Neutrophil (primary cell): ENCODE measurements at regions not wholly inside any gene's neighbourhood (a gene's known extent, or its start where the extent isn't known, plus 50 kb on each side); places are given as distances from the start of the nearest gene placed in this dataset.
"Not testable (repeated sequence)": the region's sequence is repeated elsewhere in the genome, so short reads cannot be mapped to it uniquely, and the experiment has no call there.

Experiments used
- H3K27ac ChIP-seq: fragments of 200-600 bp; sonication (generic); 2 replicates; pipeline ENCODE4 v1.5.1; 2016; ENCODE audit warnings: mild to moderate bottlenecking, moderate library complexity
- H3K27me3 ChIP-seq: fragments of 200-600 bp; sonication (generic); 2 replicates; pipeline ENCODE4 v1.6.0; 2016; ENCODE audit warnings: mild to moderate bottlenecking
- H3K36me3 ChIP-seq: fragments of 200-600 bp; sonication (generic); 2 replicates; pipeline ENCODE4 v1.5.1; 2017
- H3K4me1 ChIP-seq, 2 experiments: fragments of 200-600 bp in 1 of 2; sonication (generic) in 1 of 2; 1 replicate in 1 of 2; 2 replicates in 1 of 2; pipeline versions ENCODE4 v1.5.1 to v1.6.1; 2013 to 2016; ENCODE audit warnings: low read depth in 1 of 2, low read length in 1 of 2, mild to moderate bottlenecking in 1 of 2, moderate library complexity in 1 of 2; ENCODE audit not compliant: control insufficient read depth in 1 of 2, insufficient read depth in 1 of 2
- H3K4me3 ChIP-seq, 2 experiments: fragments of 200-600 bp in 1 of 2; sonication (generic) in 1 of 2; 1 replicate in 1 of 2; 2 replicates in 1 of 2; pipeline ENCODE4 v1.5.1; 2013 to 2016; ENCODE audit warnings: low read depth in 1 of 2, low read length in 1 of 2, mild to moderate bottlenecking in 1 of 2, moderate library complexity in 1 of 2
- H3K9me3 ChIP-seq: fragments of 200-600 bp; sonication (generic); 2 replicates; pipeline ENCODE4 v1.5.1; 2016
- TF ChIP-seq, protein P1 (sequence below): fragments of 200-600 bp; sonication (generic); IDR thresholded peaks from 2 replicates; pipeline ENCODE4 v1.5.1; 2016; ENCODE audit warnings: antibody characterized with exemption

DNA sequence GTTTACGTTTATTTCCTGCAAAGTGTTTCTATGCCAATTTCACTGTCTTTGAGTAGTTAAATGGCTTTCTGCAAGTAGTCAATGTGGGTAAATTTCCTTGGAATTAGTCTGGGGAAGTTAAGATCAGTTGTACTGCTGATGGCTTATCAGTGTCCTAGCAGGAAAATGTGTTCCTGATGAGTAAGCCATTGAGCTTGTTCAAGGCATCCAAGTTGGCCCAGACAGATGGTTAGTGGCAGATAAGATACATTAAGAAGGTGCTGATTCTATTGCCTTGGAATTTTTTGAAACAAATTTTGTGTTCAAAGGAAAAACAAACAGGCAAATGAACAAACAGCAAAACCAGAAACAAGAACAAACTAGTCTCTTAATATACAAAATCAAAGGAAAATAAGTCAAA, 258.4 kb downstream of the MAP2K6 start:
- Histone ChIP-seq H3K4me1 (no peaks in the 10 kb centered on the region), H3K36me3 (no peaks in the 10 kb centered on the region), H3K27me3 (no peaks in the 10 kb centered on the region), H3K4me3 (no peak overlapping the region), H3K9me3 (no peaks in the 10 kb centered on the region), H3K27ac (no peak overlapping the region)
- TF ChIP-seq, protein P1, sequence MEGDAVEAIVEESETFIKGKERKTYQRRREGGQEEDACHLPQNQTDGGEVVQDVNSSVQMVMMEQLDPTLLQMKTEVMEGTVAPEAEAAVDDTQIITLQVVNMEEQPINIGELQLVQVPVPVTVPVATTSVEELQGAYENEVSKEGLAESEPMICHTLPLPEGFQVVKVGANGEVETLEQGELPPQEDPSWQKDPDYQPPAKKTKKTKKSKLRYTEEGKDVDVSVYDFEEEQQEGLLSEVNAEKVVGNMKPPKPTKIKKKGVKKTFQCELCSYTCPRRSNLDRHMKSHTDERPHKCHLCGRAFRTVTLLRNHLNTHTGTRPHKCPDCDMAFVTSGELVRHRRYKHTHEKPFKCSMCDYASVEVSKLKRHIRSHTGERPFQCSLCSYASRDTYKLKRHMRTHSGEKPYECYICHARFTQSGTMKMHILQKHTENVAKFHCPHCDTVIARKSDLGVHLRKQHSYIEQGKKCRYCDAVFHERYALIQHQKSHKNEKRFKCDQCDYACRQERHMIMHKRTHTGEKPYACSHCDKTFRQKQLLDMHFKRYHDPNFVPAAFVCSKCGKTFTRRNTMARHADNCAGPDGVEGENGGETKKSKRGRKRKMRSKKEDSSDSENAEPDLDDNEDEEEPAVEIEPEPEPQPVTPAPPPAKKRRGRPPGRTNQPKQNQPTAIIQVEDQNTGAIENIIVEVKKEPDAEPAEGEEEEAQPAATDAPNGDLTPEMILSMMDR = no peak

DNA sequence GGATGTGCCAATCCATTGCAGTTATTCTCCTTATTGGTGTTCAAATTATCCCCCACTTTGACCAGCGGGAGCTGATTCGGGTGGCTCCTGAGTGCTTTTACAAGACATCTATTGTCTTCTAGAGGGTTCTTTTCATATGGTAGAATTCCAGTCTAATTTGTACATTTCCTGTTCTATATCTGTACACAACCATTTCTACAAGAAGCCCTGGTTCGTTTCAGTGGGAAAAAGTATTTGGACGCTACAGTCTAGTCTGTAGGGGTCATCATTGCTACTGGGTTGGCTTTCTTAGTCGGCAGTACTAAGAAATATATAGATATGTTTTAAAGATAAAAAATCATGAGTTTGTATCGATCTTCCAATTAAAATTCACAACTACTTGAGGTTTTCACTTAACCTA, 262.6 kb downstream of the MAP2K6 start:
- Histone ChIP-seq H3K9me3 (no peaks in the 10 kb centered on the region), H3K4me3 (no peak overlapping the region), H3K36me3 (no peaks in the 10 kb centered on the region), H3K27ac (no peak overlapping the region), H3K4me1 (no peaks in the 10 kb centered on the region), H3K27me3 (no peaks in the 10 kb centered on the region)
- TF ChIP-seq, protein P1 = no peak

DNA sequence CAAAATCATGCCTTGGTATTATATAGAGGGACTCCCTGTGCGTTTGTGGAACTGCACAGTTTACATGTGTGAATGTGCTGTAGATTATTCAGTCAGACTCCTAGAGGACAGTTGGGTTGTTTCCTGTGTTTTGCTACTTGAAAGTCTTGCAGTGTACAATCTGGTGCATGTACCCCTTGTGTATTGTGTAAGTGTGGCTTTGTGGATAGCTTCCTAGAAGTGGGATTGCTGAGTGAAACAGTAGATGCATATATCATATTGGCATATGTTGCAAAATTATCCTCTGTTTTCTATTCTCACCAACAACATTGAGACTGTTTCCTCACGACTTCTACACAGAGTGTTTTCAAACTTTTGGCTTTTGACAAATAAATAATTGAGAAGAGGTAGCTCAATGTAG, 263.7 kb downstream of the MAP2K6 start:
- H3K27ac ChIP-seq = no peak overlapping the region
- H3K9me3 ChIP-seq = no peaks in the 10 kb centered on the region
- no peaks in the 10 kb centered on the region for H3K4me1 ChIP-seq
- TF ChIP-seq, protein P1 = no peak
- no peak overlapping the region for H3K4me3 ChIP-seq
- H3K27me3 ChIP-seq = no peaks in the 10 kb centered on the region
- H3K36me3 ChIP-seq = no peaks in the 10 kb centered on the region

DNA sequence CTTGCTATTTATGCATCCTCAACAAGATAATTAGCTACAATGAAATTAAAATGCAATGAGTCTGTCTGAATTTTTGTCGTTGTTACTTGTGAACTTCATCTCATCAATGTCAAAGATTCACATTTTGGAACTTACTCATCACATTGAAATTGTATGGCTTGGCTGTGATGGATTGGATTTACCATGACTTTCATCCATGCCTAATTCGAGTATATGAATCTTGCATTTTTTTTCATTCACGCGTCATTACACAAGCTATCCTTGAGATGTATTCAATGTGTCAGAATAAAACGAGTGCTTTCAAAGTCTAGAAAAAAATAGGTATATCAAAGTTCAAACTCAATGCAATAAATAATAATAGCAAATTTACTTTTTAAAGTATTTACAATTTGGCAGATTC, 265.3 kb downstream of the MAP2K6 start:
- TF ChIP-seq, protein P1 = no peak
- Histone ChIP-seq H3K36me3 (no peaks in the 10 kb centered on the region), H3K9me3 (no peaks in the 10 kb centered on the region), H3K4me3 (no peak overlapping the region), H3K27ac (no peak overlapping the region), H3K27me3 (no peaks in the 10 kb centered on the region), H3K4me1 (no peaks in the 10 kb centered on the region)

DNA sequence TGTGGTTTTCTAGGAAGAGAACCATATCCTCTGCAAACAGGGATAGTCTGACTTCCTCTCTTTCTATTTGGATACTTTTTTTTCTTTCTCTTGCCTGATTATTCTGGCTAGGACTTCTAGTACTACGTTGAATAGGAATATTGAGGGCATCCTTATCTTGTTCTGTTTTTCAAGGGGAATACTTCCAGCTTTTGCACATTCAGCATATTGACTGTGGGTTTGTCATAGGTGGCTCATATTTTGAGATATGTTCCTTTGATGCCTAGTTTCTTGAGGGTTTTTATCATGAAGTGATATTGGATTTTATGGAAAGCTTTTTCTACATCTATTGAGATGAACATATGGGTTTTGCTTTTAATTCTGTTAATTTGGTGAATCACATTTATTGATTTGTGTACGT, 269.8 kb downstream of the MAP2K6 start:
- Histone ChIP-seq H3K9me3 (peaks cover 6% of the 10 kb centered on the region), H3K27ac (no peak overlapping the region), H3K36me3 (no peaks in the 10 kb centered on the region), H3K4me3 (no peak overlapping the region), H3K4me1 (no peaks in the 10 kb centered on the region), H3K27me3 (no peaks in the 10 kb centered on the region)
- TF ChIP-seq, protein P1 = no peak

DNA sequence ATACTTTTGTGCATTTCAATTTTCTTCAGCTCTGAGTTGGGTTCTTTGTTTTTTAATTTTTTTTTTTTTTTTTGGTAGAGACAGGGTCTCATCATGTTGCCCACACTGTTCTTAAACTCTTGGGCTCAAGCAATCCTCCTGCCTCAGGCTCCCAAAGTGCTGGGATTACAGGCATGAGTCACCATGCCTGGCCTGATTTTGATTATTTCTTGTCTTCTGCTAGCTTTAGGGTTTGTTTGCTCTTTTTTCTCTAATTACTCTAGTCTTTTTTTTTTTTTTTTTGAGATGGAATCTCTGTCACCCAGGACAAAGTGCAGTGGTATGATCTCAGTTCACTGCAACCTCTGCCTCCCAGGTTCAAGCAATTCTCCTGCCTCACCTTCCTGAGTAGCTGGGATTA, 270.7 kb downstream of the MAP2K6 start:
- not testable (repeated sequence) for H3K36me3 ChIP-seq, H3K27ac ChIP-seq, H3K4me3 ChIP-seq, H3K27me3 ChIP-seq, H3K9me3 ChIP-seq, H3K4me1 ChIP-seq
